Stimulated activated CD8-positive, alpha-beta memory T cell treated with anti-CD3 and anti-CD28 coated beads, Interleukin-2, amount 100 ng/mL, for 48 hours (primary cell): ENCODE measurements at regions not wholly inside any gene's neighbourhood (a gene's known extent, or its start where the extent isn't known, plus 50 kb on each side); places are given as distances from the start of the nearest gene placed in this dataset.

Experiments used
- DNase-seq, 2 donors: peaks; one replicate each; pipeline ENCODE4 v3.0.0-alpha.2; 2020; ENCODE audit warnings: low read depth in 2 of 2

GRCh38 chr12:34345801-34346200, 323.5 kb downstream of the ALG10 start:
- no peak for DNase-seq

DNA sequence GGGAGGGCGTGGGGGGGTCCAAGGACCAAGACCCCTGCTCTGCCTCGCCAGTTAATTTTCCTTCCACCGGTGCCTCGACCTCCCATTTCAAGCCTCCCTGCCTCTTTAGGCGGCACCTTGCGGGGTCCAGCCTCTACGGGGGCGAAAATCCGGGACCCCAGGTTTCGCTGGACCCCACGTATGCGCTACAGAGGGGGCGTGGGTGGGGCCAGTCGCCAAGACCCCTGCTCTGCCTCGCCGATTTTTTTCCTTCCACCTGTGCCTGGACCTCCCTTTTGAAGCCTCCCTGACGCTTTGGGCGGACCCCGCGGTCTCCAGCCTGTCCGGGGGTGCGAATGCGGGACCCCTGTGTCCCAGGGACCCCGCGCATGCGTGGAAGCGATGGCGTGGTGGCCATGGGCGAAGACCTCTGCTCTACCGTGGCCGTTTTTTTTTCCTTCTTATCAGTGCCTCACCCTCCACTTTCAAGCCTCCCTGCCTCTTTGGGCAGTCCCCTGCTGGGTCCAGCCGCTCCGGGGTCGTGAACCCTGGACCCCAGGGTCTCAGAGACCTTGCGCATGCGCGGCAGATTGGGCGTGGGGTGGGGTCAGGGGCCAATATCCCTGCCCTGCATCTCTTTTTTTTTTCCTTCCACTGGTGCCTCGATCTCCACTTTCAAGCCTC, 324.2 kb downstream of the ALG10 start:
- no peak for DNase-seq

DNA sequence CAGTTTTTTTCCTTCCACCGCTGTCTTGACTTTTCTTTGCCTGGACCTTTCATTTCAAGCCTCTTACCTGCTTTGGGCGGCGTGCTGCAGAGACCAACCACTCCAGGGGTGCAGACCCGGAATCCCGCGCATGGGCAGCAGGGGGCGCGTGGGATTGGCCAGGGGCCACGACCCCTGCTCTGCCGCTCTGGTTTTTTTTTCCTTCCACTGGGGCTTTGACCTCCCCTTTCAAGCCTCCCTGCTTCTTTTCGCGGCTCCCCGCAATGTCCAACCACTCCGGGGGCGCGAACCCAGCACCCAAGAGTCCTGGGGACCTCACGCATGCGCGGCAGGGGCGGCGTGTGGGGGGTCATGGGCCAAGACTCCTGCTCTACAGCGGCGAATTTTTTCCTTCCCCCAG, 325.1 kb downstream of the ALG10 start:
- no peak for DNase-seq

DNA sequence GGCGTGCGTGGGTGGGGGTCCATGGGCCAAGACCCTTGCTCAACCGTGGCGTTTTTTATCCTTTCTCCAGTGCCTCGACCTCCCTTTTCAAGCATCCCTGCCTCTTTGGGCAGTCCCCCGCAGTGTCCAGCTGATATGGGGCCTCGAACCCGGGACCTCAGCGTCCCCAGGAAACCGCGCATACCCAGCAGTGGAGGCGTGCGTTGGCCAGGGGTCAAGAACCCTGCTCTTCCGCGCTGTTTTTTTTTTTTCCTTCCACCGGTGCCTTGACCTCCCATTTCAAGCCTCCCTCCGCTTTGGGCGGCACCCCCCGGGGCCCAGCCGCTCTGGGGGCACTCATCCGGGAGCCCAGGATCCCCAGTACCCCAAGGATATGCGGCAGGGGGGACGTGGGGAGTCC, 325.8 kb downstream of the ALG10 start:
- no peak for DNase-seq

DNA sequence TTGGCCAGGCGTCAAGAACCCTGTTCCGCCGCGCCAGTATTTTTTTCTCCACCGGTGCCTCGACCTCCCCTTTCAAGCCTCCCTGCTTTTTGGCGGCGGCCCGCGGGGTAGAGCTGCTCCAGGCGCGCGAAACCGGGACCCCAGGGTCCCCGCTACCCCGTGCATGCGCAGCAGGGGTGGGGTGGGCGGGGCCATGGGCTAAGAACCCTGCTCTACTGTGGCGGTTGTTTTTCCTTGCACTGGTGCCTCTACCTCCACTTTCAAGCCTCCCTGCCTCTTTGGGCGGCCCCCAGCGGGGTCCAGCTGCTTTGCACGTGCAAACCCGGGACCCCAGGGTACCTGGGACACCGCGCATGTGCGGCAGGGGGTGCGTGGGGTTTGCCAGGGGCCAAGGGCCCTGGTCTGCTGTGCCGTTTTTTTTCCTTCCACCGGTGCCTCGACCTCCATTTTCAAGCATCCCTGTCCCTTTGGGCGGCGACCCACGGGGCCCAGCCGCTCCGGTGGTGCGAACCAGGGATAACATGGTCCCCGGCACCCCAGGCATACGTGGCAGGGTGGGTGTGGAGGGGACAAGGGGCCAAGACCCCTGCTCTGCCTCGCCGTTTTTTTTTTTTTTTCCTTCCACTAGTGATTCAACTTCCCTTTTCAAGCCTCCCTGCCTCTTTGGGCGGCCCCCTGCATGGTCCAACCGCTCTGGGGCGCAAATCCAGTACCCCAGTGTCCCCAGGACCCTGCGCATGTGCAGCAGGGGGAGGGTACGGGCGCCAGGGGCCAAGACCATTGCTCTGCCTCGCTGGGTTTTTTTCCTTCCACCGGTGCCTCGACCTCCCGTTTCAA, 326.8 kb downstream of the ALG10 start:
- DNase-seq, result no peak

- DNase-seq, result no peak
These were observed 327.3 kb downstream of the ALG10 start for GRCh38 chr12:34349673-34349961.

DNA sequence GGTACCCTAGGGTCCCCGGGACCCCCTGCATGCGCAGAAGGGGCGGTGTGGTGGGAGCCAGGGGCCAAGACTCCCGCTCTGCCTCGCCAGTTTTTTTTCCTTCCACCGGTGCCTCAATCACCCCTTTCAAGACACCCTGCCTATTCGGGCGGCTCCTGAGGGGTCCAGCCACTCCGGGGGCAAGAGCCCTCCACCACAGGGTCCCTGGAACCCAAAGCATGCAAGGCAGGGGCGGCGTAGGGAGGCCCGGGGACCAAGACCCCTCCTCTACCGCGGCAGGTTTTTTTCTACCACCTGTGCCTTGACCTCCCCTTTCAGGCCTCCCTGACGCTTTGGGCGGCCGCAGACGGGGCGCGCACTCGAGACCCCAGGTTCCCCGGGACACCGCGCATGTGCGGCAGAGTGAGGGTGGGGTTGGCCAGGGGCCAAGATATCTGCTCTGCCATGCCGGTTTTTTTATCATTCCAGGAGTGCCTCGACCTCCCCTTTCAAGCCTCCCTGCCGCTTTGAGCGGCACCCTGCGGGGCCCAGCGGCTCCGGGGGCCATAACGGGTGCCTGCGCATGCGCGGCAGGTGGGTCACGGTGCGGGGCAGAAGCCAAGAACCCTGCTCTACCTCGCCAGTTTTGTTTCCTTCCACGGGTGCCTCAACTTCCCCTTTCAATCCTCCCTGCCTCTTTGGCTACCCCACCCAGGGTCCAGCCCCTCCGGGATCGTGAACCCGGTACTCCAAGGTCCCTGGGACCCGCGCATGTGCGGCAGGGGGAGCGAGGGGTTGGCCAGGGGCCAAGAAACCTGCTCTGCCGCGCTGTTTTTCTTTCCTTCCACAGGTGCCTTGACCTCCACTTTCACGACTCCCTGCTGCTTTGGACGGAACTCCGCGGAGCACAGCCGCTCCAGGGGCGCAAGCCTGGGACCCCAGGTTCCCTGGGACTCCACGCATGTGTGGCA, 328.1 kb downstream of the ALG10 start:
- DNase-seq, result no peak

DNA sequence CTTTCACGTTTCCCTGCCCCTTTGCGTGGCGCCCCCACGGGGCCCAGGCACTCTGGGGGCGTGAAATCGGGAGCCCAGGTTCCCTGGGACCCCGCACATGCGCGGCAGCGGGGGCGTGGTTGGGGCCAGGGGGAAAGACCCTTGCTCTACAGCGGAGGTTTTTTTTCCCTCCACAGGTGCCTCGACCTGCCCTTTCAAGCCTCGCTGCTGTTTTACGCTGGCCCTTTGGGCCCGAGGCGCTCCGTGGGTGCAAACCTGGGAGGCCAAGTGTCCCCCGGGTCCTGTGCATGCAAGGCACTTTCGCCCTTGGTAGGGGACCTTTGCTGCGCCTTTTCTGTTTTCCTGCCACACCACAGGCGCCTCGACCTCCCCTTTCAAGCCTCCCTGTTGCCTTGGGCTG, 329.8 kb downstream of the ALG10 start:
- no peak for DNase-seq

DNA sequence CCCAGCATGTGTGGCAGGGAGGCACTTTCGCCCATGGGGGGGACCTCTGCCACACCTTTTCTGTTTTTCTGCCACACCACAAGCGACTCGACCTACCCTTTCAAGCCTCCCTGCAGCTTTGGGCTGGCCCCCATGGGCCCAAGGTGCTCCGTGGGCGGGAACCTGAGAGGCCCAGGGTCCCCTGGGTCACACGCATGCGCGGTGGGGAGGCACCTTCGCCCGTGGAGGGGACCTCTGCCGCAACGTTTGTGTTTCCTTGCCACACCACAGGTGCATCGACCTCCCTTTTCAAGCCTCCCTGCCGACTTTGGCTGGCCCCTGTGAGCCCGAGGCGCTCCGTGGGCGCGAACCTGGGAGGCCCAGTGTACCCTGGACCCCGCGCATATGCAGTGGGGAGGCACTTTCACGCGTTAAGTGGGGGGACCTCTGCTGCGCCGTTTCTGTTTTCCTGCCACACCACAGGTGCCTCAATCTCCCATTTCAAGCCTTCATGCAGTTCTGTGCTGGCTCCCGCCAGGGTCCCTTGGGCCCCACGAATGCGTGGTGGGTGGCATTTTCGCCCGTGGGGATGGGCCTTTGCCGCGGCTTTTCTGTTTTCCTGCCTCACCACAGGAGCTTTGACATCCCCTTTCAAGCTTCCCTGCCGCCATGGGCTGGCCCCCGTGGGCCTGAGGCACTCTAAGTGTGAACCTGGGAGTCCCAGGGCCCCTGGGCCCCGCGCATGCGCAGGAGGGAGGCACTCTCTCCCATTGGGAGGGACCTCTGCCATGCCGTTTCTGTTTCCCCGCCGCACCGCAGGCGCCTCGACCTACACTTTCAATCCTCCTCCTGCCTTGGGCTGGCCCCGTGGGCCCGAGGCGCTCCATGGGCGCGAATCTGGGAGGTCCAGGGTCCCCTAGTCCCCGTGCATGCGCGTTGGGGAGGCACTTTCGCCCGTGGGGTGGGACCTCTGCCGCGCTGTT, 332.2 kb downstream of the ALG10 start:
- DNase-seq, result no peak

GRCh38 chr12:34356233-34356987, 334.1 kb downstream of the ALG10 start:
- no peak for DNase-seq

DNA sequence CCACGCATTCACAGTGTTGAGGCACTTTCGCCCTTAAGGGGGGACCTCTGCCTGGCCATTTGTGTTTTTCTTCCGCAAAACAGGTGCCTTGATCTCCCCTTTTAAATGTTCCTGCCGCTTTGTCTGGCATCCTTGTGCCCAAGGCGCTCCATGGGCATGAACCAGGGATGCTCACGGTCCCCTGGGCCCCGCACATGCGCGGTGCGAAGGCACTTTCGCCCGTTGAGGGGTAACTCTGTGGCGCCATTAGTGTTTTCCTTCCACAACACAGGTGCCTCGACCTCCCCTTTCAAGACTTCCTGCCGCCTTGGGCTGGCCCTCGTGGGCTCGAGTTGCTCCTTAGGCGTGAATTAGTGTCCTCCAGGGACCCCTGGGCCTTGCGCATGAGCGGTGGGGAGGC, 335.5 kb downstream of the ALG10 start:
- DNase-seq, result no peak

- no peak for DNase-seq
These were observed 335.9 kb downstream of the ALG10 start for GRCh38 chr12:34358198-34358597.

- DNase-seq, result no peak
These were observed 339.5 kb downstream of the ALG10 start for GRCh38 chr12:34361721-34362316.

DNA sequence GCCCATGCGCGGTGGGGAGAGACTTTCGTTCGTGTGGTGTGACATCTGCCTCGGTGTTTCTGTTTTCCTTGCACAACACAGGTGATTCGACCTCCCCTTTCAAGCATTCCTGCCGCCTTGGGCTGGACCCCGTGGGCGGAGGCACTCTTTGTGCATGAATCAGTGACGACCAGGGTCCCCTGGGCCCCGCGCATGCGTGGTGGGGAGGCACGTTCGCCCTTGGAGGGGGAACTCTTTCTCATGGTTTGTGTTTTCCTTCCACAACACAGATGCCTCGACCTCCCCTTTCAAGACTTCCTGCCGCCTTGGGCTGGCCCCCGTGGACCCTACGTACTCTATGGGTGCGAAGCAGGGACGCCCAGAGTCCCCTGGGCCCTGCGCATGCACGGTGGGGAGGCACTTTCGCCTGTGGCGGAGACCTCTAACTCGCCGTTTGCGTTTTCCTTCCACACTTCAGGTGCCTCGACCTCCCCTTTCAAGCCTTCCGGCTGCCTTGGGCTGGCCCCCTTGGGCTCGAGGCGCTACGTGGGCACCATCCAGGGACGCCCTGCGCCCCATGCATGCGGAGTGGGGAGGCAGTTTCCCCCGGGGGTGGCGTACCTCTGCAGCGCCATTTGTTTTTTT, 340.9 kb downstream of the ALG10 start:
- no peak for DNase-seq

DNA sequence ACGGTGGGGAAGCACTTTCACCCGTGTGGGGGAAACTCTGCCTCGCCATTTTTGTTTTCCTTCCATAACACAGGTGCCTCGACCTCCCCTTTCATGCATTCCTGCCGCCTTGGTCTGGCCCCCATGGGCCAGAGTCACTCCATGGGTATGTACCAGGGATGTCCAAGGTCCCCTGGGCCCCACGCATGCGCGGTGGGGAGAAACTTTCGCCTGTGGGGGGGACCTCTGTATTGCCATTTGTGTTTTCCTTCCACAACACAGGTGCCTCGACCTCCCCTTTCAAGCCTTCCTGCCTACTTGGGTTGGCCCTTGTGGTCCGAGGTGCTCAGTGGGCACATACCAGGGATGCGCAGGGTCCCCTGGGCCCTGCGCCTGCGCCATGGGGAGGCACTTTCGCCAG, 345.8 kb downstream of the ALG10 start:
- no peak for DNase-seq

- DNase-seq, result no peak
These were observed 348.8 kb downstream of the ALG10 start for GRCh38 chr12:34371050-34371449.

- no peak for DNase-seq
These were observed 349.7 kb downstream of the ALG10 start for GRCh38 chr12:34372003-34372402.

- DNase-seq, result no peak
These were observed 351.6 kb downstream of the ALG10 start for GRCh38 chr12:34373926-34374325.

DNA sequence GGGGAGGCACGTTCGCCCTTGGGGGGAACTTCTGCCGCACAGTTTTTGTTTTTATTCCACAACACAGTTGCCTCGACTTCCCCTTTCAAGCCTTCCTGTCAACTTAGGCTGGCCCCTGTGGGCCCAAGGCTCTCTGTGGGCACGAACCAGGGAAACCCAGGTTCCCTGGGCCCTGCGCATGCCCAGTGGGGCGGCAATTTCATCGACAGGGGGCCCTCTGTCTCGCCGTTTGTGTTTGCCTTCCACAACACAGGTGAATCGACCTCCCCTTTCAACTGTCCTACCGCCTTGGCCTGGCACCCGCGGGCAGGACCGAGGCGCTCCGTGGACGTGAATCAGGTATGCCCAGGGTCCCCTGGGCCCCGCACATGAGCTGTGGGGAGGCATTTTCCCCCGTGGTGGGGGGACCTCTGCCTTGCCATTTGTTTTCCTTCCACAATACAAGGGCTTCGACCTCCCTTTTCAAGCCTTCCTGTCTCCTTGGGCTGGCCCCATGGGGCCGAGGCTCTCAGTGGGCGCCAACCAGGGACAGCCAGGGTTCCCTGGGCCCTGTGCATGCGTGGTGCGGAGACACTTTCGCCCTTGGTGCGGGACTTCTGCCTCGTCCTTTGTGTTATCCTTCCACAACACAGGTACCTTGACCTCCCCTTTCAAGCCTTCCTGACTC, 354.0 kb downstream of the ALG10 start:
- no peak for DNase-seq
